Lung (tissue), 11 donors: ENCODE measurements at regions not wholly inside any gene's neighbourhood (a gene's known extent, or its start where the extent isn't known, plus 50 kb on each side); places are given as distances from the start of the nearest gene placed in this dataset.
A peak's percentile ranks its signal among the peaks of the same experiment; 100 is the strongest.

Source experiments
- ATAC-seq: fragments of 200-7000 bp; cut with Tn5 transposase; one replicate; pipeline ENCODE4 v1.9.1; 2020; ENCODE audit warnings: moderate number of reproducible peaks; ENCODE audit not compliant: insufficient read depth, low FRiP score
- DNase-seq, 3 donors: peaks; one replicate each; pipeline ENCODE4 v3.0.0-alpha.2; 2013 to 2017
- H3K27ac ChIP-seq, 2 donors: one replicate each; pipeline ENCODE4 v1.5.1; 2013; ENCODE audit warnings: mild to moderate bottlenecking in 2 of 2, moderate library complexity in 2 of 2, control low read depth in 1 of 2, inconsistent platforms in 1 of 2, low read depth in 1 of 2, low read length in 1 of 2
- H3K27me3 ChIP-seq, 3 donors: one replicate each; pipeline ENCODE4 v1.5.1; 2013; ENCODE audit warnings: low read length in 2 of 3; ENCODE audit not compliant: control insufficient read depth in 3 of 3, insufficient read depth in 3 of 3
- H3K36me3 ChIP-seq, 4 donors: one replicate each; pipeline ENCODE4 v1.5.1; 2013; ENCODE audit warnings: low read length in 4 of 4, mild to moderate bottlenecking in 1 of 4, moderate library complexity in 1 of 4; ENCODE audit not compliant: control insufficient read depth in 4 of 4, insufficient read depth in 4 of 4
- H3K4me1 ChIP-seq, 5 donors: one replicate each; pipeline ENCODE4 v1.5.1; 2013; ENCODE audit warnings: low read length in 5 of 5, mild to moderate bottlenecking in 2 of 5, moderate library complexity in 1 of 5; ENCODE audit not compliant: control insufficient read depth in 5 of 5, insufficient read depth in 5 of 5
- H3K4me3 ChIP-seq: one replicate; pipeline ENCODE4 v1.5.1; 2013; ENCODE audit warnings: mild to moderate bottlenecking, control low read depth, moderate library complexity
- H3K9ac ChIP-seq, 2 donors: one replicate each; pipeline ENCODE4 v1.5.1; 2013; ENCODE audit warnings: low read length in 2 of 2, control low read depth in 1 of 2; ENCODE audit not compliant: insufficient read depth in 1 of 2
- H3K9me3 ChIP-seq, 4 donors: one replicate each; pipeline ENCODE4 v1.5.1; 2013; ENCODE audit warnings: low read length in 3 of 4, mild to moderate bottlenecking in 1 of 4, moderate library complexity in 1 of 4; ENCODE audit not compliant: control insufficient read depth in 4 of 4, insufficient read depth in 3 of 4
- CTCF ChIP-seq: IDR thresholded peaks from 2 replicates; pipeline ENCODE4 v1.5.1; 2012; ENCODE audit warnings: mild to moderate bottlenecking; ENCODE audit errors: control extremely low read depth, extremely low read depth
- WGBS, 2 donors: extraction: QIAGEN DNeasy Blood & Tissue Kit; methylation state at CpG; one replicate each; pipeline ENCODE4 v1.1.7; 2013; 5-methylcytosine and 5-hydroxymethylcytosine counted together
- donor health status: control.
- donor health status: control.
- donor health status: Bipolar disorder and iron deficiency.
- donor health status: healthy.
- donor health status: DM: yes; HTN: yes; CAD: no.

DNA sequence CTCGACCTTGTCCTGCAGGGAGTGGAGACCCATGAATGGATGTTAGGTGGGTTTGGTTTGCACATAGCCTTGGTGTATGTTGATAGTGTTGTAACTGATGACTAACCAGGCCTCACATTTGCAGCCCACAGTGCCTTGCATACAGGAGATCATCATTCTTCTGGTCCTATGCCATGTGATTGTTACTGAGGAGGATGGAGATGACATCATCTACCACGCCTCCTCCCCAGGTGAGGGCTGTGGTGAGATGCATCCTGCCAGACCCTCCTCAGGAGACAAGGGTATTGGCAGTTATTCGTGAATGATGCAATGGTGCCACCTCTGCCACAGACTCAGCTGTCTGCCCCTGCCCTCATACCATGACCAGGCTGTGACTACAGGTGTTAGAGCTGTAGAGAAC, 1294.1 kb downstream of the UQCRFS1 start:
- Histone ChIP-seq H3K9ac (no peak overlapping the region), H3K27me3 (no peaks in the 10 kb centered on the region), H3K36me3 (no peaks in the 10 kb centered on the region), H3K27ac (no peak overlapping the region), H3K4me3 (no peak overlapping the region), H3K4me1 (no peaks in the 10 kb centered on the region), H3K9me3 (peaks cover 0 to 3% (median 0%) of the 10 kb centered on the region in 4 donors)
- WGBS, 2 donors, result 61 to 69% methylated on average over 3 of the region's 3 CpGs
- DNase-seq, result no peak
- TF ChIP-seq CTCF, result no peak
- ATAC-seq, result no peak

DNA sequence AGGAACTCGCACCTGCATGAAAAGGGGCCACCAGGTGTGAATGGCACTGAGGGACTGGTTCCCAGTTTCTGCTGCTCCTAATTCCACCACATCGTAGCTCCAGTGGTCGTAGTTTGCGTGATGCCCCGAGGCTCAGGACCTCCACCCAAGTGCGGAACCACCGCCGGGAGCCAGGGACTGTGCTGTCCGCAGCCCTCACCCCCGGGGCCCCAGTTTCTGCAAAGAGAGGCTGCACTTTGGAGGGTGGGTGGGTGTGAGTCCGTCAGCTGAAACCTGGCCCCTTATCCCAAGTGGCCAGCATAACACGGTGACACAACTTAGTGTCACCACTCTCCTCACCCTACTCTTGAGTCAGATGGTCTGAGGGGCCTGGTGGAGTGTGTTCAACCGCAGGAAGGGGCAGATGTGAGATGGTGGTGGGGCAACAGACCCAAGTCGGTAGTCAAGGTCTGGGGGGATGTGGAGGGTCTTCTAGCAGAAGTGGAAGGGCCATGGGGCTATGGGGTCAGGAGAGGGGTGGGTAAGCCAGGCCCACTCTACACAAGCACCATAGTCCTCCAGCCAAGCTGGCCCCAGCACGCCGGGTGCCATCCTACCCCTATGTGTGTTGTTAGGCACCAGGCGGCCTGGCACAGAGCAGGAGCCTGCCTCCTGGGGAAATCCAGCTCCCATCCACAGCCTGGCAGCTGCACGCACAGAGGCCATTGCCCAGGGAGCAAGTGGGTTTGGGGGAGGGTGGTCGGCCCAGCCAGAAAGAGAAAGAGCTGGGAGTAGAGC, 1301.6 kb downstream of the UQCRFS1 start:
- Histone ChIP-seq H3K4me3 (no peak overlapping the region), H3K36me3 (no peaks in the 10 kb centered on the region), H3K9me3 (peaks cover 0 to 3% (median 0%) of the 10 kb centered on the region in 4 donors), H3K27me3 (no peaks in the 10 kb centered on the region), H3K4me1 (no peaks in the 10 kb centered on the region), H3K27ac (no peak overlapping the region), H3K9ac (no peak overlapping the region)
- 90 to 91% methylated on average over 19 of the region's 19 CpGs for WGBS, 2 donors
- ATAC-seq (peak; percentile 58), DNase-seq (no peak)
- TF ChIP-seq CTCF, result no peak

DNA sequence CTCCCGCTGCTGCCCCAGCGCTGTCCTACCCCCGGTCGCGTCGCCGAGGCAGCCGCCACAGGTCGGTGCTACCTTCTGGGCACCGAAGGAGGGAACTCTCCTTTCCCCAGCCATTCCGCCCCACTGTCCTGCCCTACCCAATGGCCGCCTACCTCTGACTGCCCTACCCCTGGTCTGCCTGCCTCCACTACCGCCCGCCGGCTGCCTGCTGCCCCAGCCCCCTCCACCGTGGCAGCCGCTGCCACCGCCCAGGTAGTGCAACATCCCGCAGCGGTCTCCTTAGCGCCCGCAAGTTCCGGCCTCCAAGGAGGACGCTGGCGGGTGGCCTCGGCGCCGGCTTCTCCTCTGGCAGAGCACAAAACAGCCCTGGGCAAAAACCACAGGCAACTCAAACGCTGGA, 1303.1 kb downstream of the UQCRFS1 start:
- H3K27ac ChIP-seq, result no peak overlapping the region
- no peaks in the 10 kb centered on the region for H3K27me3 ChIP-seq
- ATAC-seq, result no peak
- peaks cover 0 to 3% (median 0%) of the 10 kb centered on the region in 4 donors for H3K9me3 ChIP-seq
- WGBS, 2 donors, result 91 to 93% methylated on average over 22 to 29 of the region's 29 CpGs
- no peaks in the 10 kb centered on the region for H3K4me1 ChIP-seq
- TF ChIP-seq CTCF, result no peak
- no peak for DNase-seq
- no peak overlapping the region for H3K9ac ChIP-seq
- H3K4me3 ChIP-seq, result no peak overlapping the region
- no peaks in the 10 kb centered on the region for H3K36me3 ChIP-seq
